Thyroid gland (tissue), 4 donors: ENCODE measurements at regions not wholly inside any gene's neighbourhood (a gene's known extent, or its start where the extent isn't known, plus 50 kb on each side); places are given as distances from the start of the nearest gene placed in this dataset.

Experiments used
- DNase-seq, 2 donors: peaks; one replicate each; pipeline ENCODE4 v3.0.0-alpha.2; 2019
- H3K27ac ChIP-seq, 3 donors: fragments of 200-600 bp; sonication (generic); 1 replicate in 2 of 3; 2 replicates in 1 of 3; pipeline ENCODE4 v1.5.1; 2016 to 2019; ENCODE audit warnings: mild to moderate bottlenecking in 1 of 3, moderate library complexity in 1 of 3
- H3K27me3 ChIP-seq: fragments of 200-600 bp; sonication (generic); one replicate; pipeline ENCODE4 v1.5.1; 2019
- H3K36me3 ChIP-seq, 2 donors: fragments of 200-600 bp; sonication (generic); one replicate each; pipeline ENCODE4 v1.5.1; 2016 to 2019
- H3K4me1 ChIP-seq, 2 donors: fragments of 200-600 bp; sonication (generic); one replicate each; pipeline ENCODE4 v1.5.1; 2017 to 2019
- H3K4me3 ChIP-seq, 3 donors: fragments of 200-600 bp; sonication (generic); replicated peaks in 1 of 3; 1 replicate in 2 of 3; 2 replicates in 1 of 3; pipeline ENCODE4 v1.5.1; 2016; ENCODE audit warnings: mild to moderate bottlenecking in 1 of 3
- H3K9me3 ChIP-seq: fragments of 200-600 bp; sonication (generic); one replicate; pipeline ENCODE4 v1.5.1; 2017
- POLR2A ChIP-seq, 2 donors: fragments of 450-650 bp; IDR thresholded peaks; one replicate each; pipeline ENCODE4 v1.6.1; 2017; ENCODE audit warnings: antibody characterized with exemption in 2 of 2, mild to moderate bottlenecking in 2 of 2, moderate library complexity in 1 of 2
- WGBS, 2 donors: methylation state at CpG; one replicate each; pipeline ENCODE4 v1.1.5; 2017; 5-methylcytosine and 5-hydroxymethylcytosine counted together
- intact Hi-C: fragments of 100-400 bp; cut with DNase I; formaldehyde crosslinking; loops from one replicate; pipeline ENCODE4 v1.15.1; 2023
- TF ChIP-seq, protein P1 (sequence below), 6 experiments: fragments of 200-600 bp in 3 of 6; fragments of 450-650 bp in 3 of 6; sonication (generic) in 3 of 6; IDR thresholded peaks; one replicate each; pipeline ENCODE4 v1.5.1; 2016 to 2019; ENCODE audit warnings: antibody characterized with exemption in 6 of 6, mild to moderate bottlenecking in 2 of 6, inconsistent platforms in 1 of 6, moderate library complexity in 1 of 6

DNA sequence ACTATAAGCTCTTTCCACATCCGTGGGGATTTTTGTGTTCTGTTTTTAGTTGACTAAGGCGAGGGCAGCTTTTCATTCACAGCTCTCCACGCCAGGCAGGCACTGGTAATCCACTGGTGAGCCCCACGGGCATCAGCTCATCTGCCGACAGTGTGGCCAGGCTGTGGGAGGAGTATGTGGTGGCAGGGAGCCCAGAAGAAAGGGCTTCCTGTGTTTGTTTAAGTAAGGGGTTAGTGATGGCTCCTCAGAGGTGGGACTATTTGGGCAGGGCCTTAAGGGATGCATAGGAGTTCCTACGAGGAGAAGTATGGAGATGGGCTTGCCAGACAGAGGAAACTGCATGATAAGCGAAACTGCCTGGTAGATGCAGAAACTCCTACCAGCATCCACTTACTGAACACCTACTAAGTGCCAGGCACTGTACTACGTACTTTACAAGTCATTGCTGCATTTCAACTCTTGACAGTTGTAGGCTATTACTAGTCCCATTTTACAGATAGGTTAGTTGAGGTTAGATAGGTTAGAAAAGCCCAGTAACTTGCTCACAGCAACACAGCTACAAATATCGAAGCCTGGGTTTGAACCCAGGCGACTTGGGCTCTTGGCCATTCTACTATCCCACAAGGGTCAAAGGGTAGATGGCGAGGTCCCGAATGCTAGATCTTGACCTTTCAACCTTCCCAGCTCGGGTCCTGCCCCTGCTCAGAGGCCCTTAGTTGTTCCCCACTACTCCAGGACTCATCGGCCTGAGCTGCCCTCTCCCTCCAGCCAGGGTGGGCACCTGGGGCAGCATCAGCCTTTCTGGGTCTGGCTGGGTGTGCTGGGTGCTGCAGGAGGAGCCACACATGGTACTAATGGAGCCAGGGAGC, 55.1 kb downstream of the CEBPB start:
- Histone ChIP-seq H3K9me3 (no peaks in the 10 kb centered on the region), H3K36me3 (no peaks in the 10 kb centered on the region), H3K4me3 (no peak overlapping the region), H3K4me1 (peaks cover 39 to 42% of the 10 kb centered on the region in 2 donors), H3K27ac (peak overlapping the region; percentile 85 to 91 (median 91)), H3K27me3 (no peaks in the 10 kb centered on the region)
- TF ChIP-seq POLR2A (IDR thresholded peaks at IDR 0.05): peak in 1 of 2 donors; percentile 47
- TF ChIP-seq, protein P1, sequence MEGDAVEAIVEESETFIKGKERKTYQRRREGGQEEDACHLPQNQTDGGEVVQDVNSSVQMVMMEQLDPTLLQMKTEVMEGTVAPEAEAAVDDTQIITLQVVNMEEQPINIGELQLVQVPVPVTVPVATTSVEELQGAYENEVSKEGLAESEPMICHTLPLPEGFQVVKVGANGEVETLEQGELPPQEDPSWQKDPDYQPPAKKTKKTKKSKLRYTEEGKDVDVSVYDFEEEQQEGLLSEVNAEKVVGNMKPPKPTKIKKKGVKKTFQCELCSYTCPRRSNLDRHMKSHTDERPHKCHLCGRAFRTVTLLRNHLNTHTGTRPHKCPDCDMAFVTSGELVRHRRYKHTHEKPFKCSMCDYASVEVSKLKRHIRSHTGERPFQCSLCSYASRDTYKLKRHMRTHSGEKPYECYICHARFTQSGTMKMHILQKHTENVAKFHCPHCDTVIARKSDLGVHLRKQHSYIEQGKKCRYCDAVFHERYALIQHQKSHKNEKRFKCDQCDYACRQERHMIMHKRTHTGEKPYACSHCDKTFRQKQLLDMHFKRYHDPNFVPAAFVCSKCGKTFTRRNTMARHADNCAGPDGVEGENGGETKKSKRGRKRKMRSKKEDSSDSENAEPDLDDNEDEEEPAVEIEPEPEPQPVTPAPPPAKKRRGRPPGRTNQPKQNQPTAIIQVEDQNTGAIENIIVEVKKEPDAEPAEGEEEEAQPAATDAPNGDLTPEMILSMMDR (IDR thresholded peaks at IDR 0.05): peak in 1 of 6 experiments; percentile 9
- 61 to 70% methylated on average over 13 to 14 of the region's 14 CpGs for WGBS, 2 donors
- intact Hi-C loops: no loop called here
- DNase-seq: peak; percentile 83

DNA sequence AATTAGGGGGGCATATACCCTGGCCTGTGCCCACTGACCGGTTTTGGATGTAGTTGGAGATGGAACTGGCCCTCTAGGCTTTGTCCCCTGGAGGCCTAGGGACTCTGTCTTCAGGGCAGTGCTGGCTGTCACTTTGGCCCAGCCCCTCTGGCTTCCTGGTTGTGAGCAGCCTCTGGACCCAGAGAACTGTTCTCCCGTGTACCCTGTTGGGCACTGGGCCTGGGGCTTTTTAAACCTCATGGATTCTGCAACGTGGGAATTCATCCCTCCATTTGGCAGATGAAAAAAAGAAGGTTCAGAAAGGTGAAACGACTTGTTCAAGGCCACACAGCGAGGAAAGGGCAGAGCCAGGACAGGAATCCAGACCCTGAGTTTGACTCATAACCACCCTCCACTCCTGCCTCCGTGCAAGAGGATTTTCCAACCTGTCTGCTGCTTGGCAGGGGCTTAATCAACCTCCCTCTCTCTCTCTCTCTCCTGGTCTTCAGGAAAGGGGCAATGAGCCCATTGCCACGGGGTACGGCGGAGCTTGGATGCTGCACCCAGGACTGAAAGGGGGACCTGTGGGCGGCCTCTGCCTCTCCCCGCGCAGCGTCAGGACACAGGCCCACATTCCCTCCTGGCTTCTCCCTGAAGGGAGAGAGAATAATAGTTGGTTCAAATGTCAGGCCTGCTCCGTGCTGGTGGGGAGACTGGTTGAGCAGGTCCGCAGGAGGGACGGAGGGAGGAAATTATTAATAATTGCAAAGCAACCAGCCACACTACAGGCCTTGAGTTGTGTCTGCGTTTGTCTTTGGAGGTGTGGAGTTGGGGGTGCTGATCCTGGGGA, 56.0 kb downstream of the CEBPB start:
- TF ChIP-seq POLR2A (IDR thresholded peaks at IDR 0.05): no peak
- TF ChIP-seq, protein P1 (IDR thresholded peaks at IDR 0.05): no peak
- peaks cover 39 to 45% of the 10 kb centered on the region in 2 donors for H3K4me1 ChIP-seq
- H3K27ac ChIP-seq: peak overlapping the region; percentile 22 to 91 (median 48)
- H3K4me3 ChIP-seq: no peak overlapping the region
- H3K9me3 ChIP-seq: no peaks in the 10 kb centered on the region
- H3K36me3 ChIP-seq: no peaks in the 10 kb centered on the region
- 67 to 73% methylated on average over 17 of the region's 17 CpGs for WGBS, 2 donors
- H3K27me3 ChIP-seq: no peaks in the 10 kb centered on the region
- DNase-seq: peak in 1 of 2 donors; percentile 18
- intact Hi-C loops: no loop called here

DNA sequence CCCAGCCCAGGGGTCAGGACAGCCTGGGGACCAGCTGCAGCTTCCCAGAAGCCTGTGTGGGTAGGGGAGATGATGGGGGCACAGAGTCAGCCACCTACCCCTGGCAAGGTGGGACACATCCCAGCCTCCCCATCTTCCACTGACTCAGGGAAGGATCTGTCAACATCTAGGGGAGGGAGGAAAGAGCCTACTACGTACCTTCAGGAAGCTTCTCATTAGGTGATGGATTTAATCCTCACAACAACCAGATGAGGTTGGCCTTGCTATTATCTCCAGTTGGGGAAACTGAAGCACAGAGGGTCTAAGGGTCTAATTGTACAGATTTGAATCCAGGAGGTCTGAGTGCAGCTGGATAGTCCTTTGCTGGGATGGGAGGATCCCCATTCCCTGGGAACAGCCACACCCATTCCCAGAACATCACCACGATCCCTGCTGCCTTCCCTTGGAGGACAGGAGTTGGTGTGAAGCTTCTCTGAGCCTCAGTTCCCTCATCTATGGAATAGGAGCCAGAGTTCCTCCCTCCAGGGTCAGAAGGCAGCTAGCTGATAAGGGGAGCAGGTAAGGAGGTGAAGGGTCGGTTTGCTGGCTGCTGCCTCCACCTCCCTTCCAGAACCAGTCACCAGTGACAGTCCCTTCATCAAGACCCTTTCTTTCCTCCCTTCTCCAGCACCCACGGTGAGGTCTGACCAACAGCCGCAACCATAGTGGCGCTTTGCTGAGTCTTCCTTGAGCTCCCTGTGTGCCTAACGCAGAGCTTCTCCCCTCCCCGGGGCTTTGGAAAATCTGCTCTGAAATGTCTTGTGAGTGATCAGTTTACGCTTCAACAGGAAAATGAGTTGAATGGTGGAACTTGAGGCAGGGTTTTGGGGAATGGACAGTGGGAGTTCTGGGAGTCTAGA, 56.8 kb downstream of the CEBPB start:
- no peak overlapping the region for H3K4me3 ChIP-seq
- H3K27me3 ChIP-seq: no peaks in the 10 kb centered on the region
- intact Hi-C loops: no loop called here
- H3K27ac ChIP-seq: peak overlapping the region in 2 of 3 donors; percentile 19 to 91
- 95 to 98% methylated on average over 9 of the region's 9 CpGs for WGBS, 2 donors
- no peaks in the 10 kb centered on the region for H3K36me3 ChIP-seq
- DNase-seq: no peak
- no peaks in the 10 kb centered on the region for H3K9me3 ChIP-seq
- H3K4me1 ChIP-seq: peaks cover 37 to 44% of the 10 kb centered on the region in 2 donors
- TF ChIP-seq, protein P1 (IDR thresholded peaks at IDR 0.05): no peak
- no peak for TF ChIP-seq POLR2A (IDR thresholded peaks at IDR 0.05)

DNA sequence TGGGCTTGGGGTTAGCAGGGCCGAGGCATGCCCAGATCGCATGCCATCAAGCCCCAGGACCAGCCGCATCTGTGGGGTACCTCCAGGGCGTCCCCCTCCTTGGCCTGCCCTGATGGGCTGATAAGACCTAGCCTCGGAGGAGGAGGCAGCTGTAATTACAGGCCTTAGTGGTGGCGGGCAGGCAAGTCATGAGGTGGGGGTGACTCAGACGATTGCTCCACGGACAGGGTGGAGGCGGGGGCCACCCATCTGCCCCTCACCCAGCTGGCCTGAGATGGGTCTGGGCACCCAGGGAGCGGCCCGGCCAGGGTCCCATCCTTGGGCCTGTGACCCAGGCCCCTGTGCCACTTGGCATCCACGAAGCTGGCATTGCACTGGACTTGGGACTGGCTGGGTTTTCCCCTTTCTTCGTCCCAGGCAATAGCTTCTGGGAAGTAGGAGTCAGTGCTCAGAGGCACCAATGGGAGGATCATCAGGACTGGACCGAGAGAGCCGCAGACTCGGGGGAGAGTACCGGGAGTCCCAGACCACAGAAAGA, 57.5 kb downstream of the CEBPB start:
- no peaks in the 10 kb centered on the region for H3K27me3 ChIP-seq
- 89 to 93% methylated on average over 9 to 12 of the region's 17 CpGs for WGBS, 2 donors
- no peak for DNase-seq
- no peaks in the 10 kb centered on the region for H3K9me3 ChIP-seq
- H3K4me3 ChIP-seq: no peak overlapping the region
- peaks cover 30 to 37% of the 10 kb centered on the region in 2 donors for H3K4me1 ChIP-seq
- intact Hi-C loops: no loop called here
- TF ChIP-seq, protein P1 (IDR thresholded peaks at IDR 0.05): no peak
- no peaks in the 10 kb centered on the region for H3K36me3 ChIP-seq
- no peak overlapping the region for H3K27ac ChIP-seq
